Left hindlimb (tissue), 1 donor: ENCODE measurements at regions not wholly inside any gene's neighbourhood (a gene's known extent, or its start where the extent isn't known, plus 50 kb on each side); places are given as distances from the start of the nearest gene placed in this dataset.

ENCODE experiments used
- DNase-seq: peaks from one replicate; pipeline ENCODE4 v3.0.0-alpha.2; 2018

- no peak for DNase-seq
These were observed 156.7 kb downstream of the DCAF12L1 start for GRCh38 chrX:126395909-126396308.

GRCh38 chrX:126394681-126395080 lies 157.9 kb downstream of the DCAF12L1 start:
- peak; percentile 23 for DNase-seq

GRCh38 chrX:126393284-126393683 lies 159.3 kb downstream of the DCAF12L1 start:
- DNase-seq: no peak

- DNase-seq: no peak
These were observed 176.1 kb downstream of the DCAF12L1 start for GRCh38 chrX:126376465-126376864.

- no peak for DNase-seq
These were observed 176.8 kb upstream of the DCAF12L2 start for GRCh38 chrX:126342859-126343258.

- no peak for DNase-seq
These were observed 173.8 kb upstream of the DCAF12L2 start for GRCh38 chrX:126339928-126340327.

GRCh38 chrX:126338916-126339315 lies 172.8 kb upstream of the DCAF12L2 start:
- no peak for DNase-seq

- DNase-seq: no peak
These were observed 134.3 kb upstream of the DCAF12L2 start for GRCh38 chrX:126300401-126300800.

- no peak for DNase-seq
These were observed 106.9 kb upstream of the DCAF12L2 start for GRCh38 chrX:126272795-126273497.

- no peak for DNase-seq
These were observed 99.0 kb upstream of the DCAF12L2 start for GRCh38 chrX:126265116-126265515.

GRCh38 chrX:126238220-126238619 lies 72.1 kb upstream of the DCAF12L2 start:
- no peak for DNase-seq

- no peak for DNase-seq
These were observed 71.4 kb upstream of the DCAF12L2 start for GRCh38 chrX:126237524-126237923.
